ENCODE measurements at regions not wholly inside any gene's neighbourhood (a gene's known extent, or its start where the extent isn't known, plus 50 kb on each side); places are given as distances from the start of the nearest gene placed in this dataset.

DNA sequence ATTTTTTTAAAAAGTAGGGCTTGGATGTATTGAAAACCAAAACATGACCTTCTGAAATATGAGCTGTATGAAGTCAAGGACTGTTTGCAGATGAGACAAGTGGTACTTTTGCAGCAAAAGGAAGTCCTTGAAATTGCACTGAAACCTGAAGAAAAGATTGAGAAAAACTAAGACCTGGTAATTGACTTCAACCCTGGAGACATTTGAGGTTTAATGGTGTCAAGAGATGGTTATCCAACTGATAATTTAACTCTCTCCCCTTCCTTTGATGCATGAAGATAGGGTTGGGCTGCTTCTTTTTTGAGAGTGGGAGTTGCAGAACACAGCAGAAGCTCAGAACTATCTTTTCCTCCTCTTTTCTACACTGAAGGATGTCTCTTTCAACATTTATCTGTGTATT, 180.9 kb upstream of the DTNBP1 start:
- H3K4me1 Mint-ChIP-seq: no peaks in the 10 kb centered on the region
- H3K36me3 Mint-ChIP-seq: no peaks in the 10 kb centered on the region
- no peak overlapping the region for H3K27ac Mint-ChIP-seq
- CTCF ChIA-PET: interaction anchor here (1.4 kb wide), 1 partner anchor 148 kb away, joined by 3 read pairs; no protein-coding TSS in a partner anchor
- H3K4me3 Mint-ChIP-seq: no peak overlapping the region
- DNase-seq: no peak
- peaks cover 11% of the 10 kb centered on the region for H3K27me3 Mint-ChIP-seq
- no peaks in the 10 kb centered on the region for H3K9me3 Mint-ChIP-seq

DNA sequence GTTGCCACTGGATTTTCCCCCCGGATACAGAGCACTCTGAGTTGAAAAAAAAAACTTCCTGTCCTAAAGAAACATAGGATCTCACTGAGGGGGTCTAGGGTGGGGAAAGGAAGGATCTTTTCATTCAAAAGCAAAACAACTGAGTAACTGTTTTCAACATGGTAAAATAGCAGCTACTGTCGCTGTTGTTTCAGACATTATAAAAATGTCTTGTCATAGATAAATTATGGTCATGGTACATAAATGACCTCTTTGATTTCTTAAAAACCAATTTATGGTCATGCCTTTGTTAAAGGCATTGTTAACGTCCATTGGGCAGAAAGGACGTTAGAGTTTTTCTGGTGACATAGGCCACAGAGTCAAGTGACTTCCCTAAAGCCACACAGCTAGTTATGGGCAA, 180.4 kb upstream of the DTNBP1 start:
- Mint-ChIP-seq H3K4me1 (no peaks in the 10 kb centered on the region), H3K36me3 (no peaks in the 10 kb centered on the region), H3K4me3 (no peak overlapping the region), H3K27me3 (peaks cover 11% of the 10 kb centered on the region), H3K27ac (no peak overlapping the region), H3K9me3 (no peaks in the 10 kb centered on the region)
- CTCF ChIA-PET: no interaction called here
- no peak for DNase-seq

DNA sequence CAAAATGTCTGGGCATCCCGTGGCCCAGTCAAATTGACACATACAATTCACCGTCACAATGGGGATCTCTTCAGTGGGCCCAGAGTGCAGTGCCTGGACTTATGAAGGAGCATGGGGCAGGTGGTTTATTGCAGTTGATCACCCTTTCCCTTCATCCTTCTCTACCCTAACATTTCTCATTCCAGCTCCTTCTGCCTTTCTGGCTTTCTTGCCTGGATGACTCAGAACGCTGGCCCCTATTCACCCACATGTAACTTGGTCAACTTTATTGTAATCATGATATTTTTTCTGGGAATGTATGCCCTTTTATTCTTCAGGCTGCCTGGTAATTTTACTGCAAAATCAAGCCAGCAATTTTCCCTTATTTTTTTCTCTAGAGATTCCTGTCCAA, 179.9 kb upstream of the DTNBP1 start:
- CTCF ChIA-PET: no interaction called here
- Mint-ChIP-seq H3K9me3 (no peaks in the 10 kb centered on the region), H3K27me3 (peaks cover 11% of the 10 kb centered on the region), H3K4me1 (no peaks in the 10 kb centered on the region), H3K36me3 (no peaks in the 10 kb centered on the region), H3K27ac (no peak overlapping the region), H3K4me3 (no peak overlapping the region)
- no peak for DNase-seq

DNA sequence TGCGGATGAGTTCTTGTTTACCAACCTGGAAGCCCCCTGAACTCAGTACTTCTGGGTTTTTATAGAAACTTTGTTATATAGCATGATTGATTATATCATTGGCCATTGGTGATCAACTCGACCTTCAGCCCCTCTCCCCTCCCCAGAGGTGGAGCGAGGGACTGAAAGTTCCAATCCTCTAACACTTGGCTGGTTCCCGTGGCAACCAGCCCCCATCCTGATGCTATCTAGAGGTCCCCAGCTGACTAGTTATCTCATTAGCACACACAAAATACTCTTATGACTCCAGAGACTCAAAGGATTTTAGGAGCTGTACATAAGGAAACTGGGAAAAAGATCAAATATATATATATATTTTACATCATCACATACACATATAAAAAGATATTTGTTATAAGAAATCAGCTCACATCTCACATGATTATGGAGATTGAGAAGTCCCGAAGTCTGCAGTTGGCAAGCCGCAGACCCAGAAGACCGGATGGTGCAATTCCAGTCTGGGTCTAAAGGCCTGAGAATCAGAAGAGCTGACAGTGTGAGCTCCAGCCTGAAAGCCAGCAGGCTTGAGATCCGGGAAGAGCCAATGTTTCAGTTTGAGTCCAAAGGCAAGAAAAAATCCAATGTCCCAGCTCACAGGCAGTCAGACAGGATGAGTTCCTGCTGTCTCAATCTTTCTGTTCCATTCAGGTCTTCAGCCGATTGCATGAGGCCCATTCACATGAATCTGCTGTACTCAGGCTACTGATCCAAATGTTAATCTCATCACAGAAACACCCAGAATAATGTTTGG, 179.3 kb upstream of the DTNBP1 start:
- Mint-ChIP-seq H3K4me1 (no peaks in the 10 kb centered on the region), H3K27ac (no peak overlapping the region), H3K36me3 (no peaks in the 10 kb centered on the region), H3K4me3 (no peak overlapping the region), H3K9me3 (no peaks in the 10 kb centered on the region), H3K27me3 (peaks cover 11% of the 10 kb centered on the region)
- CTCF ChIA-PET: no interaction called here
- no peak for DNase-seq

DNA sequence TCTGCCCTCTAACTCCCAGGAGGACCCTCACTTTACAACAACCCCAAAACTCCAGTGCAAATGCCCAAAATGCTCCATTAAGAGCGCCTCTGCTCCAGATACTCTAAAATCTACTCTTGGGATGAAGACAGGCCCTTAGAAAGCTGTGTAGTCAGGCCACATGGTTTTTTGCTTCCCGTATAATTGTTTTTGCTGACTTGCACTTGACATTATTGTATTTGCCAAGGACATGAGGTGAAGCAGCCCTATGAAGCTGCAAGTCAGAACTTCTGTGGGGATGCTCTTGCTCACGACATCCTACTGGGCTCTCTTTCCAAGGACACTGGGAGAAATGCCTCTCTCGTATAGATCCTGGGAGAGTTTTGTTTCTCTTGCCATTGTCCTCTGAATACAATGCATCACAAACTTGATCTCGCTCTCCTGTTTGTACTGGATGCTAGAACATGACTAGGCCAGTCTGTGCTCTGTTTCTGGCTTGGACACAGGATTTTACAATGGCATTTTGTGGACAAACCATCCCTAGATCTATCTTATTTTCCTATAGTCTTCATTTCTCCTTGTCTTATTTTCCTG, 177.2 kb upstream of the DTNBP1 start:
- H3K9me3 Mint-ChIP-seq: no peaks in the 10 kb centered on the region
- H3K4me1 Mint-ChIP-seq: no peaks in the 10 kb centered on the region
- no peaks in the 10 kb centered on the region for H3K36me3 Mint-ChIP-seq
- no peak overlapping the region for H3K4me3 Mint-ChIP-seq
- CTCF ChIA-PET: no interaction called here
- H3K27ac Mint-ChIP-seq: no peak overlapping the region
- DNase-seq: no peak
- peaks cover 11% of the 10 kb centered on the region for H3K27me3 Mint-ChIP-seq

DNA sequence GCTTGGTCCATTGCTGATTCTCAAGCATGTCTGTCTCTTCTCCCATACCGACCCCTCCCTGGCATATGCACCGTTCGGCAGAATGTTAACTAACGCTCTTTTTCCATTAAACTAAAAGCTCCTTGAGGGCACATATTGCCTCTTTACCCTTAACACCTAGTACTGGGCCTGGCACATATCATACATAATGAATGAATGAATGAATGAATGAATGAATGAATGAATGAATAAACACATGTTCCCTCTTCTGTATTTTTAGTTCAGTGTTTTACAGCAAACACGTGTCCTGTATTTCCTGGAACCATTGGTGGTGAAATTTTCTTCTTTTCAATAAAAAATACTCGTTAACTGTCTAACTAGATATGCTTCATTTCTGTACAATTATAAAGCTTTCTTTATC, 174.4 kb upstream of the DTNBP1 start:
- no peaks in the 10 kb centered on the region for H3K4me1 Mint-ChIP-seq
- H3K27me3 Mint-ChIP-seq: peaks cover 2% of the 10 kb centered on the region
- H3K4me3 Mint-ChIP-seq: no peak overlapping the region
- CTCF ChIA-PET: no interaction called here
- H3K36me3 Mint-ChIP-seq: no peaks in the 10 kb centered on the region
- no peak for DNase-seq
- H3K27ac Mint-ChIP-seq: no peak overlapping the region
- no peaks in the 10 kb centered on the region for H3K9me3 Mint-ChIP-seq

DNA sequence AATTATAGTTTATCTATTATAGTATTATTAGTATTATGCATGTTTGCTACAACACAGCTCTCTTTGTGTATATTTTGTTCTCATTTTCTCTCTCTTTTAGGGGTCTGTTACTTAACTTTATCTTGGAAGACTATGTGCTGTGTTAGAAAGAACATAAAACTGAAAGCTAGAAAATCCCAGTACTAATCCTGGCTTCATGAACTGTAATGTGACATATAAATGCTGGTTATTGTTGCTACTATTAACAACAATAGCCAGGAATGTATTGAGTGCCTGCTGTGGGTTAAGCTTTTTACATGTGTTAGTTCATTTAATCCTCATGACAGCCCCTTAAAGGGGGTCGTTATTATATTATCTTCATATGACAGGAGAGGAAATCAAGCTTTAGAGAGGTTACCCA, 170.0 kb upstream of the DTNBP1 start:
- Mint-ChIP-seq H3K36me3 (no peaks in the 10 kb centered on the region), H3K27me3 (no peaks in the 10 kb centered on the region), H3K9me3 (no peaks in the 10 kb centered on the region), H3K27ac (no peak overlapping the region), H3K4me3 (no peak overlapping the region), H3K4me1 (no peaks in the 10 kb centered on the region)
- DNase-seq: no peak
- CTCF ChIA-PET: no interaction called here

DNA sequence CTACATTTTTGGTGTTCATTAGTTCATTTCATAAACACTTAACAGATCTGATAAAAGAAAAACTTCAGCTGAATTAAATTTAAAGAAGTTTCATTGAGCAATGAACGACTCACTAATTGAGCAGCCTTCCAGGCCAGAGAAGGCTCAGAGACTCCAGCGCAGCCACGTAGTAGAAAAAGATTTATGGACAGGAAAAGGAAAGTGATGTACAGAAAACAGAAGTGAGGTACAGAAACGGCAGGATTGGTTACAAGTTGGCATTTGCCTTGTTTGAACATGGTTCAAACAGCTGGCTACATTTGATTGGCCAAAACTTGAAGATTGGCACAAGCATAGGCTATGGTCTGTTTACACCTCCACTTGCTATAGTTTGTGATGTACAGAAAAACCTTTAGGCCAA, 166.3 kb upstream of the DTNBP1 start:
- H3K9me3 Mint-ChIP-seq: no peaks in the 10 kb centered on the region
- no peak overlapping the region for H3K4me3 Mint-ChIP-seq
- CTCF ChIA-PET: interaction anchor here (0.8 kb wide), 1 partner anchor 300 kb away, joined by 3 read pairs; the partner anchor contains the start of gene MYLIP

DNA sequence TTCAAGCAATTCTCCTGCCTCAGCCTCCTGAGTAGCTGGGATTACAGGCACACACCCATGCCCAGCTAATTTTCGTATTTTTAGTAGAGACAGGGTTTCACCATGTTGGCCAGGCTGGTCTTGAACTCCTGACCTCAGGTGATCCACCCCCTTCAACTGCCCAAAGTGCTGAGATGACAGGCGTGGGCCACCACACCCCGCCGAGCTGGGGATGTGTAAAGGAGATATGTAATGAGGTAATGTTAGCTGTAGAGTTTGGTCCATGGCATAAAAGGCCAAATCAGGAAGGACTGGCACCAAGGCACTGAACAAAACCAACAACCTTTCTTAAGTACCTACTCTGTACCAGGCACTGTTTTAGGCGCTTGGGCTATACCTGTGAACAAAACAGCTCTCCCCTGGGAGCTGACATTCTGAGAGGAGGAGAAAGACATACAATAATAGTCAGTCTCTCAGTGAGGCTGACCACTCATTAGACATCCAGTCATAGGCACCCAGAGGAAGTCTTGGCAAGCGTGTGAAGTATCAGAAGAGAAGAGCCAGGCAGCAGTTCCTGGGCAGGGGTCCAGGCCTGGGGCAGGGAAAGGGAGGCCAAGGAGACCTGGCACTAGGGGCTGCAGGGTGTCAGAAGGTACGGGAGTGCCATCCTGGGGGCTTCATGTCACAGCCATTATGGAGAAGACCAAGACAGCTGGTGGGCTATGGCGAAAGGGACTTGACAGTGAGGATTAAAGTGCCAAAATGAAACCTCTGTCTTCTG, 164.8 kb upstream of the DTNBP1 start:
- Mint-ChIP-seq H3K27ac (no peak overlapping the region), H3K4me3 (no peak overlapping the region), H3K36me3 (no peaks in the 10 kb centered on the region), H3K27me3 (no peaks in the 10 kb centered on the region), H3K9me3 (no peaks in the 10 kb centered on the region), H3K4me1 (no peaks in the 10 kb centered on the region)
- DNase-seq: no peak
- CTCF ChIA-PET: no interaction called here

More for the DNA sequence above, 166.3 kb upstream of the DTNBP1 start:
- H3K27ac Mint-ChIP-seq: no peak overlapping the region
- no peaks in the 10 kb centered on the region for H3K27me3 Mint-ChIP-seq
- no peaks in the 10 kb centered on the region for H3K4me1 Mint-ChIP-seq
- no peaks in the 10 kb centered on the region for H3K36me3 Mint-ChIP-seq
- no peak for DNase-seq

DNA sequence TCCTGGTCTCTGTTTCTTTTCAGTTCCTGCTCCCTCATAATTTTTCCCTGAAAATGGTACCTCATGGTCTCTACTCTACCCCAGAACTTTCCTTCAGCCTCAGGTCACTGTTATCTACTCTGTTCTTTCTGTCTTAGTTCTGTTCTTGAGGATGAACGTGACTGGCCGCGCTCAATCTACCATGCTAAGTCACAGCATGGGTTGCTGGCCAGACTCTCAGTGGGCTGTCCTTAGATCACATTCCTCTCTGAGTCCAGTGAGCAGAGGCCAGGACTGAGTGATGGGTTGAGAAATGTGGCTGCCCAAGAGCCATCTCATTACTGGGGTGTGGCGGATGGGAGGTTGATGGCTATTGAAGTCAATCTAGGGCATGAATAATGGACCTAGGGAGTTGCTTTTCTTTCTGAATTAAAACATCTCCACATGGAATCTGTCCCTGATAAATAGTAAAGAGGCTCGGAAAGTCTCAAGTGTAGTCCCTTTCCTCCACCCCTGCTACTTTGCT, 164.0 kb upstream of the DTNBP1 start:
- Mint-ChIP-seq H3K36me3 (no peaks in the 10 kb centered on the region), H3K27me3 (peaks cover 2% of the 10 kb centered on the region), H3K9me3 (no peaks in the 10 kb centered on the region), H3K27ac (no peak overlapping the region), H3K4me3 (no peak overlapping the region), H3K4me1 (no peaks in the 10 kb centered on the region)
- DNase-seq: no peak
- CTCF ChIA-PET: no interaction called here

DNA sequence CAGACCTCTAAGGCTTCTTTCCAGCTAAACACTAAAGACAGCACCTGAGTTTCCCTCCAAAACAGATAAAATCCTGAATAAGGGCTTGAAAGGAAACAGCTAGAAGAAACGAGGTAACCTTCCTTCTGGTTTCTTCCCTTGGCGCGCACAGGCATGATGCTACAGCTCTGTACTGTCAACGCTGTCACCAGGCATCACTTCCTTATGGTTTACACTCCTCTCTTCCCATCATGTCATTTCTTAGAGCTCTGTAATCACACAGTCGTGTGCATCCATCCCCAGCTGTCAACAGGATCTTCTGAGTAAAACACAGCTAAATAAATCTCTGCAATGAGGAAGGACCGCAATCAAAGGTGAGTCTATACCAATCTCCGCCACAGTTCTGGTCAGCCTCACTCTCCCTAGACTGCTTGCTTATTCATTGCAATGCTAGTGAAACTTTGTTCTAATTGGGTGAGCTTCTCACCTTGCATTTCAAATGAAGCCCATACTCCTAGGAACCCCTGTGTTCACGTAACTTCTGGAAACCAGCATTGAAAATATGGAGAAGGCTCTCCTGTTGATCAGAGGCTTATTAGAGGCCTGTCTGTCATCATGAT, 162.6 kb upstream of the DTNBP1 start:
- no peak for DNase-seq
- Mint-ChIP-seq H3K27ac (no peak overlapping the region), H3K9me3 (no peaks in the 10 kb centered on the region), H3K4me1 (no peaks in the 10 kb centered on the region), H3K27me3 (peaks cover 7% of the 10 kb centered on the region), H3K36me3 (no peaks in the 10 kb centered on the region), H3K4me3 (no peak overlapping the region)
- CTCF ChIA-PET: interaction anchor here (1.2 kb wide), 1 partner anchor 301 kb away, joined by 3 read pairs; no protein-coding TSS in a partner anchor

DNA sequence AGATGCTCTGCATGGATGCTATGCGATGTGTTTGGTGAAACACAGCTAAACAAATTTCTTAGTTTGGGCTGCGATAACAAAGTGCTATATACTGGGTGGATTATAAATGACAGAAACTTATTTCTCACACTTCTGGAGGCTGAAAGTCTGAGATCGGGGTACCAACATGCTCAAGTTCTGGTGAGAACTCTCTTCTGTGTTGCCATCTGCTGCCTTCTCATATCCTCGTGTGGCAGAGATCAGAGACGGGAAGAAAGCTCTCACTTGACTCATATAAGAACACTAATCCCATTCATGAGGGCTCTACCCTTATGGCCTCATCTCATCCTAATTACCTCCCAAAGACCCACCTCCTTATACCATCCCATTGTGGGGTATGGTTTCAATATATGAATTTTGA, 162.0 kb upstream of the DTNBP1 start:
- DNase-seq: no peak
- no peak overlapping the region for H3K27ac Mint-ChIP-seq
- no peaks in the 10 kb centered on the region for H3K36me3 Mint-ChIP-seq
- H3K9me3 Mint-ChIP-seq: no peaks in the 10 kb centered on the region
- H3K27me3 Mint-ChIP-seq: peaks cover 9% of the 10 kb centered on the region
- no peaks in the 10 kb centered on the region for H3K4me1 Mint-ChIP-seq
- CTCF ChIA-PET: interaction anchor here (1.2 kb wide), 1 partner anchor 301 kb away, joined by 3 read pairs; no protein-coding TSS in a partner anchor
- no peak overlapping the region for H3K4me3 Mint-ChIP-seq

DNA sequence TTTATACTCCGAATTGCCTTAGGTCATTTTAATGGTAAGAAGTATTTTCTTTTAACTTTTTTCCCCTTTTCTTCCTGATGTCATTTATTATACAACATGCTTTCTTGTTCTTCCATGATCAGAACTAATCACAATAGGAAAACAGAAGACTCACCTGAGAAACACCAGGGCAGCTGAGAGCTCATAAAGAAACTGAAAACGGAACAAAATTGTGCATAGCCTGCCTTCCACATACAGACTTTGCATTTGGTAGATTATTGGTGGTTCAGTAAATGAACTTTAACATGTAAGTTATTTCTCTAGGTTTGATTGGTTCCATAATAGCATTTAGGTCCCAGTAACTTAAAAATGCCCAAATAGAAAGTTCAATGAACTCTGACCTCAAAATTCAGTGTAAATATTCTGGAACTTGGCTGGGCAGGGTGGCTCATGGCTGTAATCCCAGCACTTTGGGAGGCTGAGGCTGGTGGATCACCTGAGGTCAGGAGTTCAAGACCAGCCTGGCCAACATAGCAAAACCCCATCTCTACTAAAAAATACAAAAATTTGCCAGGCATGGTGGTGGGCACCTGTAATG, 161.1 kb upstream of the DTNBP1 start:
- Mint-ChIP-seq H3K4me1 (no peaks in the 10 kb centered on the region), H3K27ac (no peak overlapping the region), H3K4me3 (no peak overlapping the region), H3K27me3 (peaks cover 9% of the 10 kb centered on the region), H3K9me3 (no peaks in the 10 kb centered on the region), H3K36me3 (no peaks in the 10 kb centered on the region)
- DNase-seq: no peak
- CTCF ChIA-PET: interaction anchor here (1.2 kb wide), 1 partner anchor 302 kb away, joined by 3 read pairs; no protein-coding TSS in a partner anchor

DNA sequence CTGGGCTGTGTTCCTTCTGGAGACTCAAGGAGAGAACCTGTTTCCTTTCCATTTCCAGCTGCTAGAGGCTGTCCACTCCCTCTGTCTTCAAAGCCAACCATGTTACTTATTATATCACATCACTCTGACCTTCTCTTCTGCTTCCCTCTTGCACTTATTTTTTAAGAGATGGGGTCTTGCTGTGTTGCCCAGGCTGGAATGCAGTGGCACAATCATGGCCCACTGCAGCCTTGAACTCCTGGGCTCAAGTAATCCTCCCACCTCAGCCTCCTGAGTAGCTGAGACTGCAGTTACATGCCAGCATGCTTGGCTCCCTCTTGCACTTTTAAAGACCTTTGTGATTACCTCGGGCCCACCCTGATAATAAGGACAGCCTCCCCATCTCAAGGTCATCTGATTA, 160.0 kb upstream of the DTNBP1 start:
- no peaks in the 10 kb centered on the region for H3K9me3 Mint-ChIP-seq
- peaks cover 9% of the 10 kb centered on the region for H3K27me3 Mint-ChIP-seq

More for the DNA sequence above, 160.0 kb upstream of the DTNBP1 start:
- H3K36me3 Mint-ChIP-seq: no peaks in the 10 kb centered on the region
- H3K4me3 Mint-ChIP-seq: no peak overlapping the region
- CTCF ChIA-PET: no interaction called here
- no peak for DNase-seq
- H3K27ac Mint-ChIP-seq: no peak overlapping the region
- H3K4me1 Mint-ChIP-seq: no peaks in the 10 kb centered on the region
